Right cardiac atrium (tissue), 5 donors: ENCODE measurements at regions not wholly inside any gene's neighbourhood (a gene's known extent, or its start where the extent isn't known, plus 50 kb on each side); places are given as distances from the start of the nearest gene placed in this dataset.
A peak's percentile ranks its signal among the peaks of the same experiment; 100 is the strongest.

Experiments
- ATAC-seq, 2 donors: fragments of 200-7000 bp; cut with Tn5 transposase; one replicate each; pipeline versions ENCODE4 v1.8.0 to v1.9.1; 2020; ENCODE audit warnings: moderate library complexity in 2 of 2, mild to moderate bottlenecking in 1 of 2
- DNase-seq, 3 donors: peaks; one replicate each; pipeline ENCODE4 v3.0.0-alpha.2; 2020
- H3K27ac ChIP-seq: one replicate; pipeline ENCODE4 v1.5.1; 2013; ENCODE audit warnings: mild to moderate bottlenecking, low read length, control low read depth, moderate library complexity
- H3K27me3 ChIP-seq: one replicate; pipeline ENCODE4 v1.6.1; 2013; ENCODE audit not compliant: control insufficient read depth, insufficient read depth
- H3K4me1 ChIP-seq: one replicate; pipeline ENCODE4 v1.6.1; 2013; ENCODE audit warnings: low read length; ENCODE audit not compliant: control insufficient read depth, insufficient read depth
- H3K4me3 ChIP-seq: one replicate; pipeline ENCODE4 v1.5.1; 2013; ENCODE audit warnings: low read length, control low read depth
- H3K9me3 ChIP-seq: one replicate; pipeline ENCODE4 v1.6.1; 2013; ENCODE audit warnings: low read length; ENCODE audit not compliant: control insufficient read depth
- WGBS: extraction: QIAGEN DNeasy Blood & Tissue Kit; methylation state at CpG from one replicate; pipeline ENCODE4 v1.1.7; 2013; 5-methylcytosine and 5-hydroxymethylcytosine counted together
- intact Hi-C, 4 donors: fragments of 100-400 bp; cut with DNase I; formaldehyde crosslinking; loops; one replicate each; pipeline versions ENCODE4 v1.11.0 to v1.14.0; 2022 to 2023
- donor health status: healthy with polysubstance abuse.
- donor health status: DM: no; HTN: yes; CAD: no.
- donor health status: DM: no; HTN: no; CAD: no.
- donor health status: DM: no; HTN: yes; CAD: no; lungs with severe emphysema.
- donor health status: DM: yes; HTN: yes; CAD: no.

GRCh38 chr6:168226902-168227318 is 92.7 kb downstream of the DACT2 start:
- Histone ChIP-seq H3K27me3 (no peaks in the 10 kb centered on the region), H3K4me3 (no peak overlapping the region), H3K27ac (no peak overlapping the region), H3K9me3 (no peaks in the 10 kb centered on the region), H3K4me1 (no peaks in the 10 kb centered on the region)
- intact Hi-C loops = no loop called here
- DNase-seq = no peak
- ATAC-seq = peak; percentile 15 to 23
- 51% methylated on average over 8 of the region's 8 CpGs for WGBS

- Histone ChIP-seq H3K9me3 (no peaks in the 10 kb centered on the region), H3K27ac (peak overlapping the region; percentile 39), H3K27me3 (no peaks in the 10 kb centered on the region), H3K4me3 (no peak overlapping the region), H3K4me1 (no peaks in the 10 kb centered on the region)
- WGBS = 52% methylated on average over 9 of the region's 9 CpGs
- intact Hi-C loops = no loop called here
- DNase-seq (no peak), ATAC-seq (peak; percentile 40 to 48)
Observed at GRCh38 chr6:168226061-168226752, 93.4 kb downstream of the DACT2 start.

- Histone ChIP-seq H3K4me1 (no peaks in the 10 kb centered on the region), H3K4me3 (no peak overlapping the region), H3K9me3 (no peaks in the 10 kb centered on the region), H3K27ac (no peak overlapping the region), H3K27me3 (no peaks in the 10 kb centered on the region)
- ATAC-seq (peak; percentile 61 to 74), DNase-seq (peak; percentile 58 to 85 (median 72))
- intact Hi-C loops = no loop called here
- 29% methylated on average over 7 of the region's 7 CpGs for WGBS
Observed at GRCh38 chr6:168225471-168225911, 94.1 kb downstream of the DACT2 start.

- no peak overlapping the region for H3K4me3 ChIP-seq
- no peak for ATAC-seq
- no peak for DNase-seq
- intact Hi-C loops = no loop called here
- WGBS = 57% methylated on average over 1 of the region's 1 CpG
- no peaks in the 10 kb centered on the region for H3K27me3 ChIP-seq
- peaks cover 4% of the 10 kb centered on the region for H3K4me1 ChIP-seq
- H3K9me3 ChIP-seq = no peaks in the 10 kb centered on the region
- no peak overlapping the region for H3K27ac ChIP-seq
Observed at GRCh38 chr6:168223755-168224154, 95.8 kb downstream of the DACT2 start.

- peaks cover 4% of the 10 kb centered on the region for H3K4me1 ChIP-seq
- H3K9me3 ChIP-seq = no peaks in the 10 kb centered on the region
- ATAC-seq (no peak), DNase-seq (no peak)
- H3K27ac ChIP-seq = no peak overlapping the region
- H3K27me3 ChIP-seq = no peaks in the 10 kb centered on the region
- H3K4me3 ChIP-seq = no peak overlapping the region
- 92% methylated on average over 2 of the region's 2 CpGs for WGBS
- intact Hi-C loops = no loop called here
Observed at GRCh38 chr6:168223150-168223549, 96.4 kb downstream of the DACT2 start.

GRCh38 chr6:168222115-168223043 is 97.2 kb downstream of the DACT2 start:
- no peaks in the 10 kb centered on the region for H3K9me3 ChIP-seq
- peaks cover 4% of the 10 kb centered on the region for H3K4me1 ChIP-seq
- DNase-seq = no peak
- 77% methylated on average over 17 of the region's 17 CpGs for WGBS
- H3K27ac ChIP-seq = no peak overlapping the region
- H3K4me3 ChIP-seq = no peak overlapping the region
- no peaks in the 10 kb centered on the region for H3K27me3 ChIP-seq
- intact Hi-C loops = no loop called here
- ATAC-seq = no peak

GRCh38 chr6:168221497-168222079 is 98.0 kb downstream of the DACT2 start:
- WGBS = 79% methylated on average over 8 of the region's 8 CpGs
- Histone ChIP-seq H3K9me3 (no peaks in the 10 kb centered on the region), H3K27ac (no peak overlapping the region), H3K27me3 (no peaks in the 10 kb centered on the region), H3K4me3 (no peak overlapping the region), H3K4me1 (peaks cover 4% of the 10 kb centered on the region)
- ATAC-seq = no peak
- intact Hi-C loops = no loop called here
- DNase-seq = no peak

GRCh38 chr6:168221000-168221399 is 98.6 kb downstream of the DACT2 start:
- no peak overlapping the region for H3K27ac ChIP-seq

GRCh38 chr6:168219804-168220203 is 99.8 kb downstream of the DACT2 start:
- intact Hi-C loops = no loop called here
- H3K27ac ChIP-seq = peak overlapping the region; percentile 69
- no peak overlapping the region for H3K4me3 ChIP-seq
- peak in 1 of 3 donors; percentile 79 for DNase-seq
- no peaks in the 10 kb centered on the region for H3K27me3 ChIP-seq
- ATAC-seq = peak; percentile 45 to 63
- H3K4me1 ChIP-seq = peaks cover 4% of the 10 kb centered on the region
- 66% methylated on average over 10 of the region's 10 CpGs for WGBS
- no peaks in the 10 kb centered on the region for H3K9me3 ChIP-seq

More at GRCh38 chr6:168221000-168221399, 98.6 kb downstream of the DACT2 start:
- Histone ChIP-seq H3K4me1 (peaks cover 4% of the 10 kb centered on the region), H3K4me3 (no peak overlapping the region), H3K27me3 (no peaks in the 10 kb centered on the region), H3K9me3 (no peaks in the 10 kb centered on the region)
- intact Hi-C loops = no loop called here
- WGBS = 88% methylated on average over 5 of the region's 5 CpGs
- no peak for DNase-seq
- ATAC-seq = no peak

- intact Hi-C loops = no loop called here
- no peaks in the 10 kb centered on the region for H3K9me3 ChIP-seq
- DNase-seq (peak; percentile 71 to 91 (median 87)), ATAC-seq (peak; percentile 88 to 93)
- H3K4me3 ChIP-seq = no peak overlapping the region
- H3K27me3 ChIP-seq = no peaks in the 10 kb centered on the region
- H3K27ac ChIP-seq = peak overlapping the region; percentile 69
- H3K4me1 ChIP-seq = peaks cover 4% of the 10 kb centered on the region
- 52% methylated on average over 12 of the region's 12 CpGs for WGBS
Observed at GRCh38 chr6:168218785-168219566, 100.6 kb downstream of the DACT2 start.
